H4 (cell line): ENCODE measurements at regions not wholly inside any gene's neighbourhood (a gene's known extent, or its start where the extent isn't known, plus 50 kb on each side); places are given as distances from the start of the nearest gene placed in this dataset.

Experiments used
- DNase-seq: peaks from one replicate; pipeline ENCODE4 v3.0.0-alpha.2; 2015; ENCODE audit warnings: low spot score

DNA sequence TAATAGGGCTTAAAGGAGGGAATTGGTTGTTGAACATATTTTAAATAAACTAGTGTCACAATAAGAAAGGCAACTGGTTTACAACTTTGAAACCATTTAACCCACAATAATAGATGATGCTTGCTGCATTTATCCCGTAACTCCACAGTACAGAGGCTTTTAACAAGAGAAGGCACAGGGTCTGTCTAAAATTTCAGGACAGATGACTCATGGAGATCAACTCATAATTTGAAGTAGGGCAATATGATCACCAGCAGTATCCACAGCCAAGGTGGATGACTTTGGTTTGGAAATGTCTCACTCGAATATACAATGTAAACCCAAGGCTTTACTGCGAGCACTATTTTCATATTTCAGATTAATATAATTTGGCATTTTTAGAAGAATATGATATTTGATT is 340.2 kb downstream of the LRIG3 start:
- DNase-seq, result no peak

DNA sequence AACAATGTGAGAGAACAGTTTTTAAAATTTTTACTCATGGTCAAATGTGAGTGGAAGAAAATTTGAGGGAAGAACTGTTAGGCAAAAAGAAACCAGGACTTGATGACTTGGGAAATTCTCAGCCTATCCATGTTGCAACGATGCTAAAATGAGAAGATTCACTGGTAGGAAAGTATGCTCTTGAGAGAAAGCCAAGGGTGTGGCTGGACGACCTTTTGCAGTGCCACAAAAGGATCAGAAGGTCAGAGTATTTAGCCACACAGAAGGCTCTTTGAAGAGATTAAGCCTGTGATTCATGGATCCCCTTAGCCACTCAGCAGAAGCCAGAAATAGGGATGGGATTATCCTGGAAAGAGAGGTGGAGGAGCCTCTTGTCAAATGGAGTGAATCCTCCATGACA is 336.8 kb downstream of the LRIG3 start:
- no peak for DNase-seq

DNA sequence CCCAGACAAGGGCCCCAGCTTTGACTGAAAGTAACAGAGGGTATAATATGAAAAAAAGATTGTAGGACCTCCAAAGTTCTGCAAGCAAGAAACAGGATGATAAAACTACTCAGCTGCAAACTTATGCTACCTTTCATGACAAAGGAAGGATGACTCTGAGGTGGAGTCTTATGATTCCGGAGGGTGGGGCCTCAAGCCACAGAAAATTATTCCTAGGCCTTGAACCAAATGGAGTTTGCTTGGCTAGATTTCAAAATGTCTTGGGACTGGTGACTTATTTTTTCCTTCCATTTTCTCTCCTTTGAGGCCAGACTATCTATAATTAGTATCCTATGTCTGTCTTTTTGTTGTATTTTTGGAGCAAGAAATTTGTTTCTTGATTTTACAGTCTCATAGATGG is 336.4 kb downstream of the LRIG3 start:
- DNase-seq, result no peak

DNA sequence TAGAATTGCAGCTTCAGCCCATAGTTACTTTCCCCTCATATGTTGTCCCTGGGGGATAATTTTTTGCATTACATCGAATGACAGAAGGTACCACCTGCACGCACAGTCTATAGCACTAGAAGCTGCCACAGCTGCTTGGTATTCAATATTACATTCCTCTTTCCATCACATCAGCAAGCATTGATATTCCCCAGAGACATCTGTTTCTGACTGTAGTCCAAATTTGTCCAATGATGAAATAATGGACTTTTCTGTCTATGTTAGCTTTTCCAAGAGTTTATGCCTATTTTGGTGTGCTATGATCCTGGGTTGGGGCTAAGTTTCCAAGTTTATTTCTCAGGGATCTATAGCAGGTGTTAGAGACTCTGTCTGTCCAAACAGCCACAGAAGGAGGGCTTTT is 335.4 kb downstream of the LRIG3 start:
- DNase-seq, result no peak

DNA sequence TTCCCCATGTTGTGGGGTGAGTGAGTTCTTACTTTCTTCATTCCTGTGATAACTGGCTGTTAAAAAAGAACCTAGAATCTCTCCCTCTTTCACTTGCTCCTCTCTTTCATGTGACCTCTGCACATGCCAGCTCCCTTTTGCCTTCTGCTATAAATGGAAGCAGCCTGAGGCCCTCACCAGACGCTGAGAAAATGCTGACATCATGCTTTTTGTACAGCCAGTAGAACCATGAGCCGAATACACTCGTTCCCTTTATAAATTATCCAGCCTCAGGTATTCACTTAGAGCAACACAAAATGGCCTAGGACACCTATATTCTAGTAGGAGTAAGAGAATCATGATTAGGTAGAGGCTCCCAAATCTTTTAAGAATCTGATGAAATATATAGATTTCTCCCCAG is 333.5 kb downstream of the LRIG3 start:
- DNase-seq, result no peak

DNA sequence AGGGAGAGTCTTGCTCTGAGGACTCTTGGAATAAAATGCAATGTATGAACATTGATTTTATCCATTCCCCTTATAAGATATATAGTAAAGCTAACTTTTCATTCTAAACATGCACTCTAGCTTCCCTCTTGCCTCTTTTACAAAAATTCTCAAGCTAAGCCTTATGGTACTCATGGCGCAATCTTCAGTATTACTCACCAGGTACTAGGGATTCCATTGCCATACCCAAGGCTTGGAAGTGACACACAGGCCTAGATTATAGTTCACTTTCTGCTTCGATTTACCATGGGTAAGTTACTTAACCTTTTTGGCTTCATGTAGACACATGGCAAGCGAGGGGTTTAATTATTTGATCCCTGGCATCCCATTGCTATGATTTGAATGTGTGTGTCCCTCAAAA is 331.5 kb downstream of the LRIG3 start:
- no peak for DNase-seq

DNA sequence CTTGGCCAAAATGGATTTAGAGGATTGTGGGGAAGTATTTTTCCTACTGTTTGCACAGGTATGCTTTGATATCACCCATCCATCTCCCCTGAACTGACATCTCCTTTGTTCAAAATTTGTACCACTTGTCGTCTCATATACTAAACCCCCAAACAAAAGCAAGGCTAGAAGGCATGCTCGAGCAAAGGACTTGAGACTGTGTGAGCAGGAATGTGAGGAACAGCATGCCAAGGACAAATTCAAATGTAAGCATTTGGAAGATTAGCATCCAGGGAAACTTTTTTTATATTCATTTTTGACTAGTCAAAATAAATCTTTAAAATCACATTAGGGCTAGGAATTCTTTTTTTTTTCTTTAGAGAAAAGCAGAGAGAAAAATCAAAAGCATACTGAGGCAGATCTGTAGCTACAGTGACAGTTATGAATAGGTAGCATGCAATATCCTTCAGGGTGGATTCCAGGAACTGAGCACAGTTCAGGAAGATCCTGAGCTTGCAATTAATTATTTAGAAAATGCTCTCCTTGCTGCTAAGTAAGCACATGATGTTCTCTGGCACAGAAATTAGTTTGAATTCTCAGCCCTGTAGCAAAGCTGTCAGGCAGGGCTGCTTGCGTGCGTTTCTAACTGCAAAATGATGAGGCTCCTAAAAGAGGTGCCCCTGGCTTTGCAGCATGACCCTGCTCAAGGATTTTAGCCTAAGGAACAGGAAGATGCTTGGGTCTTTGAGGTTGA is 327.7 kb downstream of the LRIG3 start:
- DNase-seq, result no peak

DNA sequence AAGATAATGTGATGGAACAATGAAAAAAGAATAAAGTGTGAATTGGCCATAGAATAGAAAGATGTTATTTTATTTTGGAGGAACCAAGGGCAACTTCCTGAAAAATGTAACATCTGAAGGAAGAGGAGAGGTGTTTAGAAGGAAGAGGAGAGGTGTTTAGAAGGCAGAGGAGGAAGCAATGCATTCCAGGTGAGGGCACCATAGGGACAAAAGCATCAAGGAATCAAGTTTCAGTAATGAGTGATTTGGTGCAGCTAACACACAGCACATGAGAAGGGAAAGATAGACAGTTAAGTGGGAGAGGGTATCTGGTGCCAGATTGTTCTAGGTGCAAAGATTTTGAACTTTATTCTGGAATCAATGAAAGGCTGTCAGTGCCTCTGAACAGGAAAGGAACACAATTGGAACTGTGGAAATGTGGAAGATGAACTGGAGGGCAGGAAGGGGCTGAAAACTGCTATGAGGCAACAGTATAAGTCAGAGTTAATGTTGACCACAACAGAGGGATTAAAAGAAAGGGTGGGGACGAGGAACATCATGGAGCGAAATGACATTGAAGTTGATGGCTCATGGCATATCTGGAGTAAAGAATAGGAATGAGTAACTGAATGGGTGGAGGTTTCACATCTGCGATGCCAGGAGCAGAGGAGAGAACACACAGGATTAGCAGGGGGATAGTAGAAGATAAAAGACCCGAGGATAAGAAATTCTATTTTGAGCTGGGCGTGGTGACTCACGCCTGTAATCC is 326.6 kb downstream of the LRIG3 start:
- DNase-seq, result no peak

DNA sequence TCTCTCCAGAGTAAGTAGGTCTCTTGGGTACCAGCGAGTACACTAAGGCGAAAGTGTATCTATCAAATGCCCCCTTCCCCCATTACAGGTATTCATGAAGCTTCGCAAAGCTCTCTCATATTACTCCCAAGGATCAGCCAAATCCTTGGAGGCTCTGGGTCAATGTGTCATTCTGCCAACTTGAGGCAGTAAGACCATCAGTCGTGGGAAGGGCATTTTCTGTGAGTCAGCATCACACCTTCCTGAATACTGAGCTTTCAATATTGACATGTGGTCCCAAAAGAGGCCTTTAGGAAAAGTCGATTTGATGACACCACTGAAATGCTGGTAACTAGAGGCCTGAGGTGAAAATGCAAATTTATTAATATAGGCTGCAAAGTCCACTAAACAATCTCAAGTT is 323.9 kb downstream of the LRIG3 start:
- no peak for DNase-seq

DNA sequence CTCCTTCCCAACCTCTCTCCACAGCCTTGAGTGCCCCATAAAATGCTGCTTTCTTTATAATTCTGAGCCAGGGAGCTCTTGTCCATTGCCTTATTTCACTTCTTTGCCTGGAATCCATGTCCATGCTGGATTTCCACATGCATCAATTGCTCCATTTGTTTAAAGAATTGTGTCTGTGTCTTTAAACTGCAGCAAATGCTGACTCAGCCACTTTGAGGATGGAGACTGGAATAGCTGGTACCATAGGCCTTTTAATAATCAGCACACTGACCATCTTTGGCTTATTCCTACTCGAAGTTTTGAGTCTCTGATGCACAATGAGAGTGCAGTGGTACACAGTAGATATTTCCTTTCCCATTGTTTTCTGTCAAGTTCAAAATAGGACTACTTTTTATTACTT is 318.8 kb downstream of the LRIG3 start:
- DNase-seq, result no peak

DNA sequence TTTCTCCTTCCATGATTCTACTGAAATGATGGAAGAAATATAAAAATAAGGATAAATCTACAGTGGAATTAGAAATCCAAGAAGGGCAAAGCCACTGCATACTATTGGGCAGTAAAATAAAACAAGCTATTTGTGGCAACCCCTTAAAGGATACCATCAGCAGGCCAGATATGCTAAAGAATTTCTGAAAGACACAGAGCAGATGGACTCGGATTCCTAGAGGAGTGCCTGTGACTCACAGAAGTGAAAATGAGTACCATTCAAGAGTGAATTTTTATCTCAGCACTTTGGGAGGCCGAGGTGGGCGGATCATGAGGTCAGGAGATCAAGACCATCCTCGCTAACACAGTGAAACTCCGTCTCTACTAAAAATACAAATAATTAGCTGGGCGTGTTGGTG is 318.1 kb downstream of the LRIG3 start:
- no peak for DNase-seq

DNA sequence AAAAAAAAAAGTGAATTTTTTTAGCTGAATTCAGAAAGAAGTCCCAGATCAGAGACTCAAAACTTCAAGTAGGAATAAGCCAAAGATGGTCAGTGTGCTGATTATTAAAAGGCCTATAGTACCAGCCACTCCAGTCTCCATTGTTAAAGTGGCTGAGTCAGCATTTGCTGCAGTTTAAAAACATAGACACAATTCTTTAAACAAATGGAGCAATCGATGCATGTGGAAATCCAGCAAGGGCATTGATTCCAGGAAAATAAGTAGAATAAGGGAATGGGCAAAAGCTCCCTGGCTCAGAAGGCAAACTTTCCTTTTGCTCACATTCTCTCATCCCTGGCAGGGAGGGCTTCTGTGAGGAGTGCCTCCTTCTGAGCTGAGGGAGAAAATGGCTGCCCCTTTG is 317.6 kb downstream of the LRIG3 start:
- no peak for DNase-seq

DNA sequence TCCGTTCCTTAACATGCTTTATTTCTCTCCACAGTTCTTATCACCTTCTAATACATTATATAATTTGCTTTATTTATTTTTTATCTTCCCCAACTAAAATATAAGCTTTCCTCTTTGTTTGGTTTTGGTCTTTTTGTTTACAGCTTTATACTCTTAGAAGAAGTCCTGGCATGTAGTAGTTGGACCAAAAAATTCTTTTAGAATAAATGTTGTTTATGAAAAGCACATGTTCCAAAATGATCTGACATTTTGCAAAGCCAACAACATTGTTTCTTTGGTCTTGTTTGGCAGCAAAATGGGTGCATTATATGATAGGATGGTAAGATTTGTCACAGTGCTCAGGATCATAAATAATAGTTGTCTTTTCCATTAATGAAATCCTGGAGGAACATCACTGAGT is 312.5 kb downstream of the LRIG3 start:
- DNase-seq, result no peak

DNA sequence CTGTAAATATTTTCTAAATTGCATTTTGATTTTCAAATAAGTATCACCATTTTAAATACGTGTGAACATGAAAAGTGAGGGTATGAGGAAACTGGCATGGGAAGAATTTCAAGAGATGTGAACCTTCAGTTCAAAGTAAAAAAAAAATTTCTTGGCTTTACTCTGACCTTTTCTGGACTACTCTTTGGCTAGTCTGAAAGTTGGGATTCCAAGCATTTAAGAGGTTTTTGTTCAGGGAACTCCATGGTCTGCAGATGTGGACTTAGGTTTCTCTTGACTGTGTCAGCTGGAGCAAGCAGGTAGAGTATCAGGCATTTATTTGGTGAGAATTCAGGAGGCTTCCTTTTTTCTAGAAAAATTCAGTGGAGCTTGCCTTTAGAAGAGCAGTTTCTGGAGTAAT is 311.6 kb downstream of the LRIG3 start:
- no peak for DNase-seq

DNA sequence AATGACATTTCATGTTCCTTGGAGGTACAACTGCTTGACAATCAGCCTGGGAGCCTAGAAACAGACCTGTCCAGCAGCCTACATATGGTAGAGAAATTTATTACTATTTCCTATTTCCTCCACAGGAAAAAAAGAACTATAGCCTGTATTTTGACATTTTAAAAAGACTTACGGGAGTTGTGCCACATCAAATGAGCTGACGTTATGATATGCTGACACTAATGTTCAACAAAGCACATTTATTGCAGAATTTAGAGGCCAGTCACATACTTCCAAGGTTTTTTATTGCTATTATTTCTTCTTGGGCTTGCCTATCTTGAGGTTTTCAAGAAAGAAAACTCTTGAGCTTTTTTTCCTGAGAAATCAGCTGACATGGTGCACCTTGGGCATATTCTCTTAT is 305.3 kb downstream of the LRIG3 start:
- DNase-seq, result no peak

DNA sequence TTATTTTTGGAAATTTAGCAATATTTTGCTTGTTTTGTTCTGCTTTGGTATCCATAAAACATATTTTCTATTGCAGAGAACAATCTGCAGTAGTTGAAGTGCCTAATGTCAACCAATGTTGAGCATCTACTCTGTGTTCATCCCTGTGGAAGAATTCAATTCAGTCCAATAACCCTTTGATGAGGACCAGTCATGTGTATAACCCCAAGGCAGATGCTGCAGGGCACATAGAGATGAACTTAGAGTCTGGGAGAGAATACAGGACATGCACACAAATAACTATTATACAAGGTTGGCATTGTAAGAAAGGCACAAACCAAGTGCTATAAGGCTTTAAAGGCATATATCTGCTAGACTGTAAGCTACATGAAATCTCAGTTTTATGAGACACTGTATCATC is 304.7 kb downstream of the LRIG3 start:
- no peak for DNase-seq

DNA sequence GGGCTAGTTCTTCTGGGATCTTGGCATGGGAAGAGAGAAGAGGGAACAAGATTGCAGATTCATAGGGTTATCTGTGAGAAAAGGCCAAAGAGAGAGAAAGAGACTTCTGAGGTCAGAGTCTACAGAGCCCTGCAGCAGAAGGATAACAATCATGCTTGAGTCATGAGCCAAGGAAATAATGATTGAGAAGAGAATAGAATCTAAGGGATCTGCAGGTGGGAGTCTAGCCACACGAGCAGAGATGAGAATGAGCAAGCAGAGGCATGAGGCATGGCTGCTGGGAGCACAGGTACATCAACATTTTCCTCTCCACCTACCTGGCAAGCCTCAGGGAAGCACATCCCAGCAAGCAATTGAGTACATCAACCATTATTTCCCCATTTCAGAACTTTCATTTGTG is 303.7 kb downstream of the LRIG3 start:
- no peak for DNase-seq

DNA sequence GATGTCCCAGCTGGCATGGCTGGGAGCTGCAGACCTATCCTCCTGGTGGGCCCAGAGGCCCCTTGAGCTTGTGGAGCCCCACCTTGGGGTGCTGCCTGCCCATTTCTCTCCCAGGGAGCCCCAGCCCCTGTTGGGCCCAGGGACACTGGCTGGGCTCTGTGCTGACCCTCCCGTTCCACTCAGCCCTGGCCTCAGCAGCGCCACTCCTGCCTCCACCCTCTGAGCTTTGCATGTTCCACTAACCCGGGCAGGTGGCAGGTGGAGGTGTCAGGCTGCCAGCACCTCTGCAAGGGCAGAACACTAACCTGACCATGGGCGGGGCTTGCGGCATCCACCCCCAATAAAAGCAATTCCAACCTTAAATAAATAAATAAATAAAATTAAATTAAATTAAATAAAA is 299.2 kb downstream of the LRIG3 start:
- no peak for DNase-seq

DNA sequence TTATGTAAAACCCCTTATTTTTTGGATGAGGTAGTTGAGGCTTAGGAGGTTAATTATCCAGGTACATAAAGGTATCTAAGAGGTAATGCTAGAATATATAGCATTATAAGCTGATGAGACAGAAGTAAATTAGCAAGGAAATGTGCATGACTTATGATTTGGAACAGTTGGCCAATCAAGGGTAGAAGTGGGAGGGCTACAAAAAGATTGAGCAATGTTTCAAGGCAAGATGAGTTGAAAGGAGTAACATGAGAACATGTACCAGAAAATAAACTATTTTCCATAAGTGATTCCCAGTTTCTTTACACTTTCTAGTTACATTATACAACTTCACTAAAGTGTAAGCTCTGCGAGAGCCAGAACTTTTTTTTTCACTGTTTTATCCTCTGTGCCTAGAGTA is 290.9 kb downstream of the LRIG3 start:
- no peak for DNase-seq

DNA sequence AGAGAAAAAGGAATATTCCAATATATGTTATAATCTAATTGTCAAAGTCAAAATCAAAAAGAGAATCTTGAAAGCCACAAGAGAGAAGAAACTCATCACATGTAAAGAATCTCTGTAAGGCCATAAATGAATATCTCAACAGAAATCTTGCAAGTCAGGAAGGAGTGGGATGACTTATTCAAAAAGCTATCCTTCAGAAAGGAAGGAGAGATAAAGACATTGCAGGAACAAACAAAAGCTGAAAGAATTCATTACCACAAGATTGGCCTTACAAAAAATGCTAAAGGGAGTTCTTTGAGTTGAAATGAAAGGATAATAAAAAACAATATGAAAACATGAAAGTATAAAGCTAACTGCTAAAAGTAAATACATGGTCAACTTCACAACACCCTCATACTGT is 286.8 kb downstream of the LRIG3 start:
- DNase-seq, result no peak

DNA sequence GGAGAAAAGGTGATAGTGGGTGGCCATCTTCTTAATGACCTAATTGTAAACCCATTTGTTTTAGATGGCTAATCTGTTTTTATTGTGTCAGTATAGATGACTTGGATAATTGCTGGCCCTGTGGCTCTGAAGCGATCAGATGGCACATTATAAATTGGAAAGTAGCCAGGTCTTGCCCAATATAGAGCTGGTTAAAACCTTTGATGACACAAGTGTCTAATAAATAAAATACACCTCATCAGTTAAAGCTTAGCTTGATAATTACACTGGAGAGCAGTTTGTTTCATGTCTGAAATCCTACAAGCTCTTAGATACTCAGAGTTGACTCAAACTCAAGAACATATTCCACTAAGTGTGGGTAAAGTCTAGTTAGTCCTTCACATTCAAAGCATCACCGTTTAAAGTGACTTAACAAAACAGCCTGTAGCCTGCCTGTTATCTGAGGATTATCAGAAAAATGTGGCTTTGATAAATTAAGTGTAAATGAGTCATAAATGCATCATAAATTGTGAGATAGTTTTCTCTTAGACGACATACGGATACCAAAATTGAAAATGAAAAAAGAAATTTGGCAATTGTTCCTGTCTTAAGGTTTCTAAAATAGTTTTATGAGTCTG is 280.9 kb downstream of the LRIG3 start:
- no peak for DNase-seq

DNA sequence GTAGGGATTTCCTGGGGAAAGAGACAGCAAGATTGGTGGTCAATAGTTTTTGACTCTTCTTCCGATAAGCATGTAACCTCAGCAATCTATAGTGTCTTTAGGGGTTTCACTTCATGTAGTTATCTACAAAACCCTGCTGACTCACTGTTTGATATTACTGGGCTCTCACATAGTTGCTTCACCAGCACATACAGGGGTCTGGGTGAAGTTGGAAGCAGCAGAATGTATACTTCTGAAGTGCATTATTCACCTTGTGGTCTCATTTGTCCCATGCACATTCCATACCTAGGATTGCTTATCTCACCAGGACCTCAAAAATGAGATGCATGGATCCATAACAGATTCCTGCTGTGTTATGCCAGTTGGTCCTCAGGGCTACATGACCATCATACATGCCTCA is 280.0 kb downstream of the LRIG3 start:
- no peak for DNase-seq

DNA sequence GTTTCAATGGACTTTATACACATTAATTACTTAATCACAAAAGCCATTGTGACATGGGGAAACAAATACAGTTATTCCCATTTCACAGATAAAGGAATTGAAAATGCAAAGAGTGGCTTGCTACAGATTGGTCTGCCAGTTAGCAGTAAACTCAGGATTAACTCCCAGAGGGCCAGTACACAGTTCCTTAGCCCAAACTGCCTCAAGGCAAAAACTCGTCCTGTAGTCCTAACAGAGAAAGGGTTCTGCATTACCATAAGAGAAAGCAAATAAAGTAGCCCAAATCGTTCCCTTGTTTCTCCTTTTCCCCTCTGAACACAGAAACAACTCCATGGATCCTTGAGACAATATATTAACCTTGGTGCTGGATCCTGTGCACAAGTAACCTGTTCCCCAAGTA is 274.4 kb downstream of the LRIG3 start:
- DNase-seq, result no peak
